ENCODE measurements at regions not wholly inside any gene's neighbourhood (a gene's known extent, or its start where the extent isn't known, plus 50 kb on each side); places are given as distances from the start of the nearest gene placed in this dataset.

- DNase-seq = no peak
Measured at GRCh38 chr2:2550856-2551255, 219.8 kb upstream of the MYT1L start.

DNA sequence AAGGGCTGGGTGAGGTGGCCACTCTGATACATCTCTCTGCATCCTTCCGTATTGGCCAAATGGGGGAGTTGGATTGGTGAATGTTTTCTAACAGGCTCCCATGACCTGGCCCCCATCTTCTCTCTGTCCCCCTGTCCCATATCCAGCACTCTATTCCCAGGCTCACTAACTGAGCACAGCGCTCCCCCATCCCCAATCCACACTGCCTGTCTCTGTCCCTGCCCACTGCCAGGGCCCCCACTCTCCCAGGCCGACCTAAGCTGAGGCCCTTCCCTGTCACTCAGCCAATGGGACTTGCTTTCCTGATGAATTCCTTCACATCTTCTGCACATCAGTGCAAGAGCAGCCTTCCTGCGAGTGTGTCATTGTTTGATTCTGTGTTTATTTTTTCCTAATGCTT is 216.8 kb upstream of the MYT1L start:
- no peak for DNase-seq

- no peak for DNase-seq
Measured at GRCh38 chr2:2547451-2547850, 216.4 kb upstream of the MYT1L start.

DNA sequence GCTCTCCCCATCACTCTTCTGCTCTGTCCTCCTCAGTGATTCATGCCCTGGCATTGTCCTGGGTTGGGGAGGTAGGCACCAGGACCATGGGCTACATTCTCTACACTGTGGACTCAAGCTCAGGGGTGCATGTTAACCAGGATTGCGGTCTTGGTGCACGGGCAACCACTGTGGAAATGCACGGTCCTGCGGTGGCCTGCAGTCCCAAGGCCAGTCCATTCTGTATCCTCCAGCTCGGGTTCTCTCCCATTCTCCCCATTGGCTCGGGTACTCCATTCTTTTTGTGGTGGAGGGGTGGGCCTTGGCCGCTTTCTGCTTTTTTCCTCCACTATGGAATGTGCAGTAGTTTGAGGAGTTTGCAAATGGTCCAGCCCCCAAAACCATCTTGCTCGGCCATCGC is 215.0 kb upstream of the MYT1L start:
- no peak for DNase-seq

DNA sequence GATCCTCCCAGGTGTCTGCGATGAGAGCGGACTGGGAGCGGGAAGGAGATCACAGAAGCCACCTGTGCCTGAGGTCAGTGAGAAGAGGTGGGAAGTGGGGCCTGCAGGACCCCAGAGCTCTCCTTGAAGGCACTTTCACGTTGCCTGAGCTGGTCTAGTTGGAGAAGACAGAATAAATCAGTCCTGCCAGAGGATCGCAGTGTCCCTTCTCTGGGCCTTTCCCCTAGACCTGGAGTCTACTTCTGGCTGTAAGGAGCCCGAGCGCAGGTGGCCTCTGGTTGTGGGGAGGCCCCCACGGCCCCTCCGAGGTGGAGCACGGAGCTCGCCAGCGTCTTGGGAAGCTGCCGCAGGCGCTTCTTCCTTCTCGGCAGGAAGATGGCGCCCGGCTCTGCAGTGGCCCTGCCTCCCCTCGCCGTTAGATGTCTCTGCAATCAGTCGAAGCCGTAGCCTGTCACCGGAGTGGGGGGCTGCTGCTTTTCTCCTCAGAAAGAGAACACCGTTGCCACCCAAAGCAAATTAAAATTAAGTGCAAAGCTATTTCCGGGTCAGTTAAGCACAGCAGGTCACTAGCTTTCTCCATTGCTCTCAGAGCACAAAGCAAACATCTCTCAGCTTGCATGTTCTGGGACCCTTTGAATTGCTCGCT is 212.0 kb upstream of the MYT1L start:
- no peak for DNase-seq

GRCh38 chr2:2542316-2542715 is 211.2 kb upstream of the MYT1L start:
- DNase-seq = no peak

- no peak for DNase-seq
Measured at GRCh38 chr2:2540406-2540805, 209.3 kb upstream of the MYT1L start.

DNA sequence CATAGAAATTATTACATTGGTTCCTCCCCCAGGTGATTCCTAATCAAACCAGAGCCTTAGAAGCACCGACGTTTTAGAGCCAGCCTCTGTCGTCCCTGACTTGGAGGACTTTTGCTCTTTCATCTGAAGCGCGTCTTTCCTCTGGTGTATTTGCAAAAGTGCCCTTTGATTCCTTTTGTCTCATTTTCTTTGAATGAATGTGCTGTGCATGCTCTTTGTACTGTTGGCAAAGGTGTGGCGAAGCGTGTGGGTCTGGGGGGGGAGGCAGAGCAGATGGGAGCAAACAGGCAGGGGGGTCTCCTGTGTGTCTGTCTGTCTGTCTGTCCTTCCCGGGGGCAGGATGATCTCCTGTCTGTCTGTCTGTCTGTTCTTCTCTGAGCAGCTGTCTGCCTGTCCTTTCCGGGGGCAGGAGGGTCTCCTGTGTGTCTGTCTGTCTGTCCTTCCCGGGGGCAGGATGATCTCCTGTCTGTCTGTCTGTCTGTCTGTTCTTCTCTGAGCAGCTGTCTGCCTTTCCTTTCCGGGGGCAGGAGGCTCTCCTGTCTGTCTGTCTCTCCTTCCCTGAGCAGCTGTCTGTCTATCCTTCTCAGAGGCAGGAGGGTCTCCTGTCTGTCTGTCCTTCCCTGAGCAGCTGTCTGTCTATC is 205.5 kb upstream of the MYT1L start:
- no peak for DNase-seq

- no peak for DNase-seq
Measured at GRCh38 chr2:2530334-2530733, 199.3 kb upstream of the MYT1L start.

DNA sequence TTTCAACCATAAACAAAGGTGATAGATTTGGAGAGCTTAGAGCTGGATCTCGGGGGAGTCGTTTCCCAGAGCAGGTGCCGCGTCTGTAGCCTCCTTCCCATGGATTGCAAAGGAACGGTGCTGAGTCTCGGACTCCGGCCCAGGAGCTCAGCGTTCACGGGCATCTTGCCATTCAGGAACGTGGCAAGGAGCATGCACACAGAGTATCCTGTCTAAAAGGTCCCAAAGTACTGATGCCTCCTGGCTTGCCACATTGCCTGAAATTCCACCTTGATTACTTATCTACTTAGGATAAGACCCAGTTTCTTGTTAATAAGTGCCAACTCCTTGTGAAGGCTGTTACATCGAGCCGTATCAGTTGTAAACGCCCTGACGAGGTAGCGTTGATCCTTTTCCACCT is 197.8 kb upstream of the MYT1L start:
- DNase-seq = no peak

DNA sequence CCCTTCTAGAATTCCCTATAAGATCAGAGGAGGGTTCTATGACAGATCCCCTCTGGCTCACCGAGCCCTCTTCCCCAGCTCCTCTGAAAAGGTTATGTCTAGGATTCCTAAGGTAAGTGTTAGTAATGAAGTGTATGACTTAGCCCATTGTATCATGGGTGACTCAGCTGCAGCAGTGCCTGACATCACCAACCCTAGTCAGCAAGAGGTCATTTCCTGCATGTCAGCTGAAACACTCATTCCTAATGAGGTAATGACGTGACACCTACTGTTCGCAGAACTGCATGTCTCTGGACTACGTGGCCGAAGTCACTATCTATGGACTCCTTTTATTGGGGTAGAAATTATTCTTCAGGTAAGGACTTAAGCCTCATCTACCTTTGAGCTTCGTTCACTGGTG is 196.1 kb upstream of the MYT1L start:
- DNase-seq = no peak

GRCh38 chr2:2524348-2524941 is 193.4 kb upstream of the MYT1L start:
- DNase-seq = no peak

- no peak for DNase-seq
Measured at GRCh38 chr2:2523461-2524347, 192.6 kb upstream of the MYT1L start.

DNA sequence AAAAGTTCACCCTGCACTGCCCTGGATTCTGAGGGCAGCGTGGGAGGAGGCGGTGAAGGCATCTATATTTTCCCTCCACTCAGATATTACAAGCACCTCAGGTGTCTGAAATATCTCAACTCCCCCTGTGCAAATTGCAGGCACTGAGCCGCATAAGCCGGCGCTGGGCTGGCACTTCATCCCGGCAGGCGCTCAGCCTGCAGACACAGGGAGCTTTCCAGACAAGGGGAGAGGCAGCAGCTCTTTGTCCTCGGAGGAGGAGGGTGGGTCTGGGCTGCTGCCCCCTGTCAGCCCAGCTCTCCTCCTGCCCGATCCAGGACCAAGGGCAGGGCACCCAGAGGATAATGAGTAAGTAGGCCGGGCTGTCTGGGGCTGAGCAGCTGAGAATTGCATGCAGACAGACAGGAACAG is 189.3 kb upstream of the MYT1L start:
- DNase-seq = no peak

DNA sequence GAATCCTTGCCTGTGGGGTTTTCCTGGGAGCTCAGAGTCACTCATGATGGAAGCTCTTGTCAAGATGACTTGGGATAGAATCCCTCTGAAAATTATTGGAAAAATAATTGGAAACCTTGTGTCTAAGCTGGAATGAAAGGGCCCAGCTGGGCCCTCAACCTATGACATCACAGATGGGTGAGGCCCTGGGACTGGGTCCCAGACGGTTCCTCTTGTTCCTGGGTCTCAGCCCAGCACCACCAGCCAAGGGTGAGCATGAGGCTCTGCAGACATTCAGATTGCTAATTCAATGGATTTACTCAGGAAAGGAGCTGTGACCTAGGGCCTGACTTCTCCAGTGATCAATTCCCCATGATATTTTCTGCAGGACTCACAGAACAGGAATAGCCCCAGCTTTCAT is 188.3 kb upstream of the MYT1L start:
- no peak for DNase-seq

DNA sequence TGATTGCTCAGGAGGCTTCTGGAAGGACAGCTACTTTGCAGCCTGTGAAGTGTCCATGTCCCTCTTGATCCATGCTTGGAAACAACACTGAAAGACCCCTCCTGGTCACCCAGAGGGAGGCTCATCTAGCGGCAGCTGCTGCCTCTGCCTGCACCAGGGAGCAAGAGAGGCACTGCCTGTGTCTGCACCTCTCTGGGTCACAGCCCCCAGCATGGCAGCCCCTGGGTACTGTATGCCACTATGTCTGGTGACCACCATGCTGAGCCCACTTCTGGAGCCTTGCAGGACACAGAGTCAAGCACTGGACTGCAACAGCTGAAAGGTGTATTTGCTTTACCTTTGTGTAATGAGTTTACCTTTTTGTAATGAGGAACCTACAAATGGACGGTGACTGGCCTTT is 186.3 kb upstream of the MYT1L start:
- no peak for DNase-seq

GRCh38 chr2:2516386-2516785 is 185.3 kb upstream of the MYT1L start:
- no peak for DNase-seq

- DNase-seq = no peak
Measured at GRCh38 chr2:2512931-2513330, 181.9 kb upstream of the MYT1L start.

DNA sequence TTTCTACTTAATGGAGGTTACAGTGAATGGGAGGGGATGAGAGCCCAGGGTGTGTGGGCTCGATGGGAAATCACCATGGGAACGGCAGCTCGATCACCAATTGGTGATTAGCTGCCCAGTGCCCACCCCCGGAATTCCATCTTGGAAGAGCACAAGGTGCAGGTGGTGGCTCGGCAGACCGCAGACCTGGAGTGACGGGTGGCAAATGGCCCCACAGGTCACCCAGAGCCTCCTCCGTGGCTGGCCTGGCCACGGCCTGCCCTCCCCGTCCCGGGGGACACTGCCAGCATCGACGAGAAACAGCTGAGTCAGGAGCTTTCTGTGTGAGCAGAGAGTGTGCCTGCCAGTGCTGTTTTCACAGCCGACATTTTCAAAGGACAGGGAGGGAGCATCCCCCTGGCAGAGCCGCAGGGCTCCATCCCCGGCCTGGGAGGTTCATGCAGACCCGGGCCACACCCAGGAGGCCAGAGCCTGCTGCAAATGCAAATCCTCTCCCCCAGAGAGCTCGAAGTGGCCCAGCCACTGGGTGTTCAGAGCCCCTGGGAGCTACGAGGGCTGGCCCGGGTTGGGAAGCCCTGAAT is 176.4 kb upstream of the MYT1L start:
- DNase-seq = no peak

DNA sequence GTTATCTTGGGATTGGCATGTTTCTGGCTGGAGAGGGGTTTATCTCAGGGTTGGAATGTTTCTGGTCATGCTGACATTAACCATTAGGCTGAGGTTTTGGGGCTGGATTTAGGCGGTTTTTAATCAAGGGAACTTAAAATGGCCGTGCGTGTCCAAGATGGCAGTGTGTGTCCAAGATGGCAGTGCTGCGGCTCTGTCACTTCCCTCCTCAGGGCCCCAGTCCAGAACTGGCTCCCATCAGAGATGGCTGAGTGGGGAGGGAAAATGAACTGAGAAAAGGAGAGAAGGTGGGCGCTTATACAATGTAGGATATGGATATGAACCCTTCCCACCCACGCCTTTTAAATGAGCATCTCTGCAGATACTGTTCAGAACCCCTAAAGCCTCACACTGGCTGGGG is 175.5 kb upstream of the MYT1L start:
- no peak for DNase-seq

- DNase-seq = no peak
Measured at GRCh38 chr2:2505604-2506003, 174.5 kb upstream of the MYT1L start.

- DNase-seq = no peak
Measured at GRCh38 chr2:2503864-2504418, 172.9 kb upstream of the MYT1L start.

DNA sequence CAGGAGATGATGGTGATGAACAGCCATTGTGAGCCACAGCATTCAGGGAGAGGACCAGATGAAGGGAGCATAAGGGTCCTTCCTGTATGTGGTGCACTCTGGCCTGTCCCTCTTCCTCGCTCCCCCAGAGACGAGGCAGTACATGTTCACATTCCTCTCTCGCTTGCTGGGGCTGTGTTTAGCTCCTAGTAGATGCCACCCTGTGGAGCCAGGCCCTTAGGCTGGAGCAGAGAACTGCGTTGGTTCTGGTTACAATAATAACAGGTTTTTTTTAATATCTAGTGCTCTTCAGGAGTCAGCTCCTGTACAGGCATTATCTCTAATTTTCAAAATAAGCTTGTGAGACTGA is 171.1 kb upstream of the MYT1L start:
- DNase-seq = no peak
